WTC11 (cell line): ENCODE measurements at regions not wholly inside any gene's neighbourhood (a gene's known extent, or its start where the extent isn't known, plus 50 kb on each side); places are given as distances from the start of the nearest gene placed in this dataset.

Source experiments
- ATAC-seq: fragments of 200-7000 bp; cut with Tn5 transposase; 2 replicates; pipeline ENCODE4 v1.10.0; 2021; ENCODE audit warnings: mild to moderate bottlenecking, moderate library complexity
- CTCF ChIA-PET: fragments of 300-600 bp; sonication (Branson Sonifier 250); formaldehyde crosslinking; loops from one replicate; lab custom pipeline; 2021; ENCODE audit warnings: antibody characterized with exemption; lab: Charles Lee
- POLR2A ChIA-PET: fragments of 350-600 bp; sonication (Branson Sonifier 250); formaldehyde crosslinking; loops from one replicate; lab custom pipeline; 2021; ENCODE audit warnings: antibody characterized with exemption; lab: Charles Lee
- DNase-seq: peaks from one replicate; pipeline ENCODE4 v3.0.0; 2021; ENCODE audit warnings: low spot score
- H3K27ac Mint-ChIP-seq: 2 replicates; pipeline ENCODE4 v1.8.0; 2021; ENCODE audit warnings: mixed read lengths
- H3K27me3 Mint-ChIP-seq: 2 replicates; pipeline ENCODE4 v1.8.0; 2021; ENCODE audit warnings: low read depth, mild to moderate bottlenecking, moderate library complexity, mixed read lengths
- H3K36me3 Mint-ChIP-seq: 2 replicates; pipeline ENCODE4 v1.8.0; 2021; ENCODE audit warnings: mixed read lengths
- H3K4me1 Mint-ChIP-seq: 2 replicates; pipeline ENCODE4 v1.8.0; 2022; ENCODE audit warnings: mixed read lengths
- H3K4me3 Mint-ChIP-seq: 2 replicates; pipeline ENCODE4 v1.8.0; 2021; ENCODE audit warnings: mild to moderate bottlenecking, moderate library complexity, mixed read lengths
- H3K9me3 Mint-ChIP-seq: 2 replicates; pipeline ENCODE4 v1.8.0; 2021; ENCODE audit warnings: mixed read lengths
- ESRRA ChIP-seq: sonication (generic); formaldehyde crosslinking; IDR thresholded peaks from 2 replicates; pipeline ENCODE4 v1.8.1; 2022; ENCODE audit warnings: mild to moderate bottlenecking, missing genetic modification reagents, borderline replicate concordance
- ETV6 ChIP-seq: sonication (generic); formaldehyde crosslinking; IDR thresholded peaks from 2 replicates; pipeline ENCODE4 v1.8.1; 2022; ENCODE audit warnings: mild to moderate bottlenecking, missing genetic modification reagents
- JUN ChIP-seq: sonication (generic); formaldehyde crosslinking; IDR thresholded peaks from 2 replicates; pipeline ENCODE4 v1.8.0; 2023; ENCODE audit warnings: mild to moderate bottlenecking, missing genetic modification reagents
- KAT7 ChIP-seq: sonication (generic); formaldehyde crosslinking; IDR thresholded peaks from 2 replicates; pipeline ENCODE4 v1.8.1; 2023; ENCODE audit warnings: missing genetic modification reagents, mild to moderate bottlenecking, borderline replicate concordance
- MXD4 ChIP-seq: fragments of 250-450 bp; sonication (Bioruptor Pico); IDR thresholded peaks from 2 replicates; pipeline ENCODE4 v1.8.0; 2021; ENCODE audit warnings: mild to moderate bottlenecking, moderate library complexity, borderline replicate concordance
- MYBL2 ChIP-seq: sonication (generic); formaldehyde crosslinking; IDR thresholded peaks from 2 replicates; pipeline ENCODE4 v1.8.1; 2023; ENCODE audit warnings: mild to moderate bottlenecking, moderate library complexity, missing genetic modification reagents
- NR2C2 ChIP-seq: sonication (generic); formaldehyde crosslinking; IDR thresholded peaks from 2 replicates; pipeline ENCODE4 v1.8.0; 2022; ENCODE audit warnings: mild to moderate bottlenecking, missing genetic modification reagents
- NR3C1 ChIP-seq: sonication (generic); formaldehyde crosslinking; conservative IDR thresholded peaks from 2 replicates; pipeline ENCODE4 v1.8.1; 2023; ENCODE audit warnings: low read depth, mild to moderate bottlenecking, missing genetic modification reagents
- SMAD3 ChIP-seq: sonication (generic); formaldehyde crosslinking; IDR thresholded peaks from 2 replicates; pipeline ENCODE4 v1.8.0; 2022; ENCODE audit warnings: missing genetic modification reagents, mild to moderate bottlenecking, borderline replicate concordance
- SMAD4 ChIP-seq: sonication (generic); formaldehyde crosslinking; IDR thresholded peaks from 2 replicates; pipeline ENCODE4 v1.8.0; 2022; ENCODE audit warnings: mild to moderate bottlenecking, missing genetic modification reagents
- TCF7 ChIP-seq: sonication (generic); formaldehyde crosslinking; IDR thresholded peaks from 2 replicates; pipeline ENCODE4 v1.8.0; 2022; ENCODE audit warnings: mild to moderate bottlenecking, low read depth, missing genetic modification reagents, moderate library complexity
- TP53 ChIP-seq: sonication (generic); formaldehyde crosslinking; IDR thresholded peaks from 2 replicates; pipeline ENCODE4 v1.8.1; 2023; ENCODE audit warnings: mild to moderate bottlenecking, missing genetic modification reagents
- ZNF317 ChIP-seq: sonication (generic); formaldehyde crosslinking; IDR thresholded peaks from 2 replicates; pipeline ENCODE4 v1.8.1; 2023; ENCODE audit warnings: low read depth, mild to moderate bottlenecking, moderate library complexity, missing genetic modification reagents, borderline replicate concordance
- ZNF671 ChIP-seq: fragments of 250-450 bp; sonication (Bioruptor Pico); IDR thresholded peaks from 2 replicates; pipeline ENCODE4 v1.8.0; 2021; ENCODE audit warnings: mild to moderate bottlenecking
- ZSCAN18 ChIP-seq: fragments of 250-450 bp; sonication (Bioruptor Pico); IDR thresholded peaks from 2 replicates; pipeline ENCODE4 v2.1.2; 2022; ENCODE audit warnings: mild to moderate bottlenecking, moderate library complexity
- TF ChIP-seq, protein P1 (sequence below): sonication (generic); formaldehyde crosslinking; IDR thresholded peaks from 2 replicates; pipeline ENCODE4 v1.8.1; 2023; ENCODE audit warnings: mild to moderate bottlenecking, moderate library complexity, missing genetic modification reagents
- TF ChIP-seq, protein P2 (sequence below): sonication (generic); formaldehyde crosslinking; IDR thresholded peaks from 2 replicates; pipeline ENCODE4 v1.8.1; 2022; ENCODE audit warnings: missing genetic modification reagents, borderline replicate concordance
- TF ChIP-seq, protein P3 (sequence below): sonication (generic); formaldehyde crosslinking; conservative IDR thresholded peaks from 2 replicates; pipeline ENCODE4 v1.8.1; 2022; ENCODE audit warnings: mild to moderate bottlenecking, missing genetic modification reagents
- TF ChIP-seq, protein P4 (sequence below): sonication (generic); formaldehyde crosslinking; IDR thresholded peaks from 2 replicates; pipeline ENCODE4 v1.8.0; 2023; ENCODE audit warnings: mild to moderate bottlenecking, missing genetic modification reagents
- TF ChIP-seq, protein P5 (sequence below): sonication (generic); formaldehyde crosslinking; IDR thresholded peaks from 2 replicates; pipeline ENCODE4 v1.8.0; 2023; ENCODE audit warnings: missing genetic modification reagents

DNA sequence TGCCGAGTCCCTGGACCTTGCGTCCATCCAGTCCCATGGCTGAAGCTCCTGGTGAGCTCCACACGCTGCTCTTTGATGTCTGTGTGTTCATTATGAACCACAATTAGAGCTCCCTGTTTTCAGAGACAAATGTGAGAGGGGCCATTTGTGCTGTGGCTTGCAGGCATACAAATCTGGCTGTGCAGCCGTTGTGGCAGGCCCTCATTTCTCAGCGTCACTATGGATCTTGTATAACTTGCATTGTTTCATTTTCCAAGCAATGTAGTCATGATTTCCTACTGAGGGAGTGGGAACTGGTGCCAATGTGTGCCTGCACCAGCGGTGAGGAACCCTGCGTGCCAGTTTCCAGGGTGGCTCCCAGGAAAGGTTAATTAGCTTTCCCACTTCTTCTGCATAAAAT, 542.6 kb downstream of the TMEM114 start (continued):
- TF ChIP-seq, protein P1, sequence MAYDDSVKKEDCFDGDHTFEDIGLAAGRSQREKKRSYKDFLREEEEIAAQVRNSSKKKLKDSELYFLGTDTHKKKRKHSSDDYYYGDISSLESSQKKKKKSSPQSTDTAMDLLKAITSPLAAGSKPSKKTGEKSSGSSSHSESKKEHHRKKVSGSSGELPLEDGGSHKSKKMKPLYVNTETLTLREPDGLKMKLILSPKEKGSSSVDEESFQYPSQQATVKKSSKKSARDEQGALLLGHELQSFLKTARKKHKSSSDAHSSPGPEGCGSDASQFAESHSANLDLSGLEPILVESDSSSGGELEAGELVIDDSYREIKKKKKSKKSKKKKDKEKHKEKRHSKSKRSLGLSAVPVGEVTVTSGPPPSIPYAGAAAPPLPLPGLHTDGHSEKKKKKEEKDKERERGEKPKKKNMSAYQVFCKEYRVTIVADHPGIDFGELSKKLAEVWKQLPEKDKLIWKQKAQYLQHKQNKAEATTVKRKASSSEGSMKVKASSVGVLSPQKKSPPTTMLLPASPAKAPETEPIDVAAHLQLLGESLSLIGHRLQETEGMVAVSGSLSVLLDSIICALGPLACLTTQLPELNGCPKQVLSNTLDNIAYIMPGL = no peak
- TF ChIP-seq ESRRA (CRISPR knock-in tag) (no peak), ZSCAN18 (CRISPR knock-in tag) (no peak), SMAD3 (no peak)
- TF ChIP-seq, protein P2, sequence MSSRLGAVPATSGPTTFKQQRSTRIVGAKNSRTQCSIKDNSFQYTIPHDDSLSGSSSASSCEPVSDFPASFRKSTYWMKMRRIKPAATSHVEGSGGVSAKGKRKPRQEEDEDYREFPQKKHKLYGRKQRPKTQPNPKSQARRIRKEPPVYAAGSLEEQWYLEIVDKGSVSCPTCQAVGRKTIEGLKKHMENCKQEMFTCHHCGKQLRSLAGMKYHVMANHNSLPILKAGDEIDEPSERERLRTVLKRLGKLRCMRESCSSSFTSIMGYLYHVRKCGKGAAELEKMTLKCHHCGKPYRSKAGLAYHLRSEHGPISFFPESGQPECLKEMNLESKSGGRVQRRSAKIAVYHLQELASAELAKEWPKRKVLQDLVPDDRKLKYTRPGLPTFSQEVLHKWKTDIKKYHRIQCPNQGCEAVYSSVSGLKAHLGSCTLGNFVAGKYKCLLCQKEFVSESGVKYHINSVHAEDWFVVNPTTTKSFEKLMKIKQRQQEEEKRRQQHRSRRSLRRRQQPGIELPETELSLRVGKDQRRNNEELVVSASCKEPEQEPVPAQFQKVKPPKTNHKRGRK (CRISPR knock-in tag) = no peak

DNA sequence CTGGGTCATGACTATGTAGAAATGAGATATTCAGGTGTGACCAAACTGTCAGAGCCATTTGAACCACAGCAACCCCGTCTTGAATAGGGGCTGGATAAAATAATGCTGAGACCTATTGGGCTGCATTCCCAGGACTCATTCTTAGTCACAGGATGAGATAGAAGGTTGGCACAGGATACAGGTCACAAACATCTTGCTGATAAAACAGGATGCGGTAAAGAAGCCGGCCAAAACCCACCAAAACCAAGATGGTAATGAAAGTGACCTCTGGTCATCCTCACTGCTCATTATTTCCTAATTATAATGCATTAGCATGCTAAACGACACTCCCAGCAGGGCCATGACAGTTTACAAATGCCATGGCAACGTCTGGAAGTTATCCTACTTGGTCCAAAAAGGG, 545.5 kb downstream of the TMEM114 start:
- H3K4me1 Mint-ChIP-seq = no peaks in the 10 kb centered on the region
- CTCF ChIA-PET = no interaction called here
- no peak overlapping the region for H3K27ac Mint-ChIP-seq
- peaks cover 71% of the 10 kb centered on the region for H3K36me3 Mint-ChIP-seq
- TF ChIP-seq TCF7 (no peak), MXD4 (no peak), KAT7 (CRISPR knock-in tag) (no peak), ETV6 (CRISPR knock-in tag) (no peak), JUN (CRISPR knock-in tag) (no peak), NR2C2 (CRISPR knock-in tag) (no peak), ZNF671 (CRISPR knock-in tag) (no peak), MYBL2 (CRISPR knock-in tag) (no peak), ZNF317 (no peak), ZSCAN18 (CRISPR knock-in tag) (no peak), TP53 (CRISPR knock-in tag) (no peak), NR3C1 (CRISPR knock-in tag) (no peak), SMAD4 (no peak)
- TF ChIP-seq, protein P3, sequence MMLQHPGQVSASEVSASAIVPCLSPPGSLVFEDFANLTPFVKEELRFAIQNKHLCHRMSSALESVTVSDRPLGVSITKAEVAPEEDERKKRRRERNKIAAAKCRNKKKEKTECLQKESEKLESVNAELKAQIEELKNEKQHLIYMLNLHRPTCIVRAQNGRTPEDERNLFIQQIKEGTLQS (CRISPR knock-in tag) = no peak
- TF ChIP-seq, protein P4, sequence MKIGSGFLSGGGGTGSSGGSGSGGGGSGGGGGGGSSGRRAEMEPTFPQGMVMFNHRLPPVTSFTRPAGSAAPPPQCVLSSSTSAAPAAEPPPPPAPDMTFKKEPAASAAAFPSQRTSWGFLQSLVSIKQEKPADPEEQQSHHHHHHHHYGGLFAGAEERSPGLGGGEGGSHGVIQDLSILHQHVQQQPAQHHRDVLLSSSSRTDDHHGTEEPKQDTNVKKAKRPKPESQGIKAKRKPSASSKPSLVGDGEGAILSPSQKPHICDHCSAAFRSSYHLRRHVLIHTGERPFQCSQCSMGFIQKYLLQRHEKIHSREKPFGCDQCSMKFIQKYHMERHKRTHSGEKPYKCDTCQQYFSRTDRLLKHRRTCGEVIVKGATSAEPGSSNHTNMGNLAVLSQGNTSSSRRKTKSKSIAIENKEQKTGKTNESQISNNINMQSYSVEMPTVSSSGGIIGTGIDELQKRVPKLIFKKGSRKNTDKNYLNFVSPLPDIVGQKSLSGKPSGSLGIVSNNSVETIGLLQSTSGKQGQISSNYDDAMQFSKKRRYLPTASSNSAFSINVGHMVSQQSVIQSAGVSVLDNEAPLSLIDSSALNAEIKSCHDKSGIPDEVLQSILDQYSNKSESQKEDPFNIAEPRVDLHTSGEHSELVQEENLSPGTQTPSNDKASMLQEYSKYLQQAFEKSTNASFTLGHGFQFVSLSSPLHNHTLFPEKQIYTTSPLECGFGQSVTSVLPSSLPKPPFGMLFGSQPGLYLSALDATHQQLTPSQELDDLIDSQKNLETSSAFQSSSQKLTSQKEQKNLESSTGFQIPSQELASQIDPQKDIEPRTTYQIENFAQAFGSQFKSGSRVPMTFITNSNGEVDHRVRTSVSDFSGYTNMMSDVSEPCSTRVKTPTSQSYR (CRISPR knock-in tag) = no peak
- TF ChIP-seq, protein P5, sequence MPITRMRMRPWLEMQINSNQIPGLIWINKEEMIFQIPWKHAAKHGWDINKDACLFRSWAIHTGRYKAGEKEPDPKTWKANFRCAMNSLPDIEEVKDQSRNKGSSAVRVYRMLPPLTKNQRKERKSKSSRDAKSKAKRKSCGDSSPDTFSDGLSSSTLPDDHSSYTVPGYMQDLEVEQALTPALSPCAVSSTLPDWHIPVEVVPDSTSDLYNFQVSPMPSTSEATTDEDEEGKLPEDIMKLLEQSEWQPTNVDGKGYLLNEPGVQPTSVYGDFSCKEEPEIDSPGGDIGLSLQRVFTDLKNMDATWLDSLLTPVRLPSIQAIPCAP (CRISPR knock-in tag) = no peak
- H3K4me3 Mint-ChIP-seq = no peak overlapping the region
- peaks cover 76% of the 10 kb centered on the region for H3K9me3 Mint-ChIP-seq
- POLR2A ChIA-PET = no interaction called here
- no peak for DNase-seq
- ATAC-seq = no peak
- peaks cover 4% of the 10 kb centered on the region for H3K27me3 Mint-ChIP-seq
